Neuronal stem cell (in vitro differentiated cells): ENCODE measurements at regions not wholly inside any gene's neighbourhood (a gene's known extent, or its start where the extent isn't known, plus 50 kb on each side); places are given as distances from the start of the nearest gene placed in this dataset.

Experiments
- DNase-seq: peaks from one replicate; pipeline ENCODE4 v3.0.0-alpha.2; 2013; ENCODE audit warnings: low spot score
- H2AFZ ChIP-seq: one replicate; pipeline ENCODE4 v1.6.1; 2013; ENCODE audit warnings: mild to moderate bottlenecking, low read length, inconsistent platforms
- H2AK5ac ChIP-seq: 2 replicates; pipeline ENCODE4 v1.6.1; 2013; ENCODE audit warnings: low read depth, mild to moderate bottlenecking, inconsistent platforms, low read length, moderate library complexity, mixed read lengths
- H2BK120ac ChIP-seq: 2 replicates; pipeline ENCODE4 v1.6.1; 2013; ENCODE audit warnings: low read depth, mild to moderate bottlenecking, inconsistent platforms, low read length, moderate library complexity, mixed read lengths
- H2BK12ac ChIP-seq: one replicate; pipeline ENCODE4 v1.6.1; 2013; ENCODE audit warnings: low read length, inconsistent platforms
- H2BK15ac ChIP-seq: 2 replicates; pipeline ENCODE4 v1.6.1; 2013; ENCODE audit warnings: mild to moderate bottlenecking, low read length, inconsistent platforms, mixed read lengths
- H2BK5ac ChIP-seq: one replicate; pipeline ENCODE4 v1.6.1; 2013; ENCODE audit warnings: inconsistent platforms, mild to moderate bottlenecking, low read length, moderate library complexity
- H3K14ac ChIP-seq: one replicate; pipeline ENCODE4 v1.6.1; 2013; ENCODE audit warnings: low read length, inconsistent platforms
- H3K18ac ChIP-seq: 2 replicates; pipeline ENCODE4 v1.6.1; 2013; ENCODE audit warnings: low read length, inconsistent platforms
- H3K23ac ChIP-seq: 2 replicates; pipeline ENCODE4 v1.6.1; 2013; ENCODE audit warnings: low read depth, mild to moderate bottlenecking, mixed read lengths, low read length, inconsistent platforms; ENCODE audit not compliant: poor library complexity
- H3K27ac ChIP-seq: replicated peaks from 3 replicates; pipeline ENCODE4 v1.5.1; 2013; ENCODE audit warnings: low read length, inconsistent platforms
- H3K27me3 ChIP-seq, 3 experiments: 2 replicates each; pipeline ENCODE4 v1.6.1; 2013; ENCODE audit warnings: low read length in 3 of 3, mild to moderate bottlenecking in 2 of 3, inconsistent platforms in 1 of 3, low read depth in 1 of 3, mixed read lengths in 1 of 3, moderate library complexity in 1 of 3; ENCODE audit not compliant: control insufficient read depth in 3 of 3, insufficient read depth in 3 of 3
- H3K36me3 ChIP-seq, 2 donors: replicated peaks in 1 of 2; 2 replicates each; pipeline ENCODE4 v1.6.1; 2013; ENCODE audit warnings: low read length in 2 of 2; ENCODE audit not compliant: control insufficient read depth in 2 of 2, insufficient read depth in 2 of 2
- H3K4ac ChIP-seq: 2 replicates; pipeline ENCODE4 v1.6.1; 2013; ENCODE audit warnings: inconsistent platforms, mild to moderate bottlenecking, low read length, moderate library complexity
- H3K4me1 ChIP-seq, 2 donors: 1 replicate in 1 of 2; 2 replicates in 1 of 2; pipeline ENCODE4 v1.6.1; 2013; ENCODE audit warnings: low read length in 2 of 2, low read depth in 1 of 2; ENCODE audit not compliant: control insufficient read depth in 2 of 2, insufficient read depth in 1 of 2
- H3K4me2 ChIP-seq: one replicate; pipeline ENCODE4 v1.6.1; 2013; ENCODE audit warnings: mild to moderate bottlenecking, low read length, inconsistent platforms; ENCODE audit not compliant: insufficient read depth, poor library complexity, severe bottlenecking
- H3K4me3 ChIP-seq, 2 donors: 2 replicates each; pipeline ENCODE4 v1.5.1; 2013; ENCODE audit warnings: low read length in 2 of 2, mild to moderate bottlenecking in 2 of 2, inconsistent platforms in 1 of 2, moderate library complexity in 1 of 2
- H3K79me1 ChIP-seq: one replicate; pipeline ENCODE4 v1.6.1; 2013; ENCODE audit warnings: low read depth, mild to moderate bottlenecking, inconsistent platforms, low read length, moderate library complexity
- H3K9ac ChIP-seq: one replicate; pipeline ENCODE4 v1.6.1; 2013; ENCODE audit warnings: mild to moderate bottlenecking, low read depth, low read length, inconsistent platforms; ENCODE audit not compliant: poor library complexity
- H3K9me3 ChIP-seq, 2 donors: replicated peaks in 1 of 2; 2 replicates each; pipeline versions ENCODE3 to v1.6.1; 2013; ENCODE audit warnings: low read length in 2 of 2, mild to moderate bottlenecking in 2 of 2, inconsistent platforms in 1 of 2, low read depth in 1 of 2, mixed read lengths in 1 of 2, moderate library complexity in 1 of 2; ENCODE audit not compliant: control insufficient read depth in 2 of 2, insufficient read depth in 1 of 2
- H4K8ac ChIP-seq: one replicate; pipeline ENCODE4 v1.6.1; 2013; ENCODE audit warnings: low read depth, mild to moderate bottlenecking, inconsistent platforms, low read length, moderate library complexity
- H4K91ac ChIP-seq: one replicate; pipeline ENCODE4 v1.6.1; 2013; ENCODE audit warnings: low read length, low read depth, mild to moderate bottlenecking, inconsistent platforms; ENCODE audit not compliant: poor library complexity
- WGBS, 2 donors: extraction: QIAGEN DNeasy Blood & Tissue Kit; methylation state at CpG; one replicate each; pipeline ENCODE4 v1.1.7; 2013; ENCODE audit warnings: missing lambda C conversion rate in 2 of 2, mixed read lengths in 1 of 2; ENCODE audit not compliant: insufficient read length in 2 of 2, insufficient replicate concordance in 1 of 2; ENCODE audit errors: extremely low coverage in 2 of 2; 5-methylcytosine and 5-hydroxymethylcytosine counted together

- no peak overlapping the region for H4K8ac ChIP-seq
- H2AFZ ChIP-seq: no peak overlapping the region
- H4K91ac ChIP-seq: no peak overlapping the region
- no peak overlapping the region for H3K9ac ChIP-seq
- H2BK5ac ChIP-seq: no peak overlapping the region
- H3K4me2 ChIP-seq: no peak overlapping the region
- no peaks in the 10 kb centered on the region for H3K27me3 ChIP-seq
- DNase-seq: no peak
- no peak overlapping the region for H3K4me3 ChIP-seq
- H3K23ac ChIP-seq: no peak overlapping the region
- H3K18ac ChIP-seq: no peak overlapping the region
- no peaks in the 10 kb centered on the region for H3K79me1 ChIP-seq
- peaks cover 0 to 17% of the 10 kb centered on the region in 2 donors for H3K9me3 ChIP-seq
- no peak overlapping the region for H2BK12ac ChIP-seq
- no peak overlapping the region for H3K14ac ChIP-seq
- H2BK120ac ChIP-seq: no peak overlapping the region
- peaks cover 7 to 18% of the 10 kb centered on the region in 2 donors for H3K4me1 ChIP-seq
- H3K27ac ChIP-seq: no peak overlapping the region
- H3K36me3 ChIP-seq: no peaks in the 10 kb centered on the region
- no peak overlapping the region for H3K4ac ChIP-seq
- no peak overlapping the region for H2BK15ac ChIP-seq
- H2AK5ac ChIP-seq: no peak overlapping the region
Measured at GRCh38 chr2:226488034-226488433, 311.6 kb downstream of the IRS1 start.

GRCh38 chr2:226487573-226487972 lies 312.0 kb downstream of the IRS1 start:
- no CpG with 5 or more reads among the region's 3 CpGs for WGBS, 2 donors
- Histone ChIP-seq H2BK120ac (no peak overlapping the region), H3K23ac (no peak overlapping the region), H3K36me3 (no peaks in the 10 kb centered on the region), H3K4me1 (peaks cover 7 to 22% of the 10 kb centered on the region in 2 donors), H3K4me3 (no peak overlapping the region), H3K27ac (no peak overlapping the region), H4K91ac (no peak overlapping the region), H2AK5ac (no peak overlapping the region), H3K18ac (no peak overlapping the region), H3K14ac (no peak overlapping the region), H4K8ac (no peak overlapping the region), H3K4ac (no peak overlapping the region), H2AFZ (no peak overlapping the region), H3K9ac (no peak overlapping the region), H3K4me2 (no peak overlapping the region), H3K27me3 (no peaks in the 10 kb centered on the region), H2BK5ac (no peak overlapping the region), H3K9me3 (peaks cover 0 to 17% of the 10 kb centered on the region in 2 donors), H2BK12ac (no peak overlapping the region), H3K79me1 (no peaks in the 10 kb centered on the region), H2BK15ac (no peak overlapping the region)
- DNase-seq: no peak

DNA sequence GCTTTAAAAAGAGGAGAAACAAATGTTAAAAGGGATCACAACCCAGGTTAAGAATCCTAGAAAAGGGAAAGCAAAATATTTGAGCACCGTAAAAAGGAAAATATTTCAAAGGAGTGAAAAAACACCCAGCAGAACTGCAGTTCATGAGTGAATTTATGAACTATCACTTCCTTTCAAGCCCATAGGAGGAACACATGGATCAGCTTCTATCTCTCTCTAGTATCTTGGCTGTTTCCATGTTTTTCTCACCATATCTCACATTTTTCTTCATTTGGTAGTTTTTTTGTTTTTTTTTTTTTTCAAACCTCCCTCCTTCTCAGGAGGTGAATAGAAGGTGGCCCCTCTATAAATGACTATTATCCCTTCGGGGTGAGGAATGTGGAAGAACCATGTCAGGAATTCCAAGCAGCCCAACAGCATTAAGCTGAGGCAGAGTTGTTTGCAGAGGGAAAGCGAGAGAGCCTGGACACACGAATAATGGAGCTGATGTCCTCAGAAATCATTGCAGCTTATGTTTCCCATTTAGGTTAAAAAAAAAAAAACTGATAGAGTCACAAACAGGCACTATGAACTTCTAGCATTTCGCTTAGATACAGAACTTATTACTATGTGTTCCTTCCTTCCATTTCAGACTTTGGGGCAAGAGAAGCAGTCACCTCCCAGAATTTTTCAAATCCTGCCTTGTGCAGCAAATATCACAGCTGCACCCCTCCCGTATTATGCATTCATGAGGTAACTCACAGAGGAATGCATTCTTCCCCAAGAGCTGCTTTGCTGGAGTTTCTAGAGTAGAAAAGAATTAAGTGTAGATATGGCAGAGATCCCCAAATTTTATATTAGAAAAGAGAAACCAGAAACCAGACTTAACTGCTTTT lies 315.6 kb downstream of the IRS1 start:
- Histone ChIP-seq H4K8ac (no peak overlapping the region), H2BK15ac (no peak overlapping the region), H2BK120ac (no peak overlapping the region), H3K14ac (no peak overlapping the region), H2AK5ac (no peak overlapping the region), H3K79me1 (no peaks in the 10 kb centered on the region), H2AFZ (peak overlapping the region; percentile 59), H2BK12ac (no peak overlapping the region), H3K18ac (no peak overlapping the region), H3K4me1 (peaks cover 7 to 36% of the 10 kb centered on the region in 2 donors), H2BK5ac (no peak overlapping the region), H3K36me3 (no peaks in the 10 kb centered on the region), H3K27me3 (no peaks in the 10 kb centered on the region), H3K9me3 (peaks cover 0 to 3% of the 10 kb centered on the region in 2 donors), H3K4me2 (peak overlapping the region; percentile 23), H3K27ac (peak overlapping the region; percentile 93), H3K4me3 (no peak overlapping the region), H3K9ac (no peak overlapping the region), H3K23ac (no peak overlapping the region), H3K4ac (no peak overlapping the region), H4K91ac (no peak overlapping the region)
- no CpG with 5 or more reads among the region's 6 CpGs for WGBS, 2 donors
- DNase-seq: peak; percentile 74

- no peak overlapping the region for H3K14ac ChIP-seq
- no peaks in the 10 kb centered on the region for H3K9me3 ChIP-seq
Measured at GRCh38 chr2:226483143-226483542, 316.5 kb downstream of the IRS1 start.

More at GRCh38 chr2:226483143-226483542, 316.5 kb downstream of the IRS1 start:
- H3K36me3 ChIP-seq: no peaks in the 10 kb centered on the region
- no peak overlapping the region for H2AK5ac ChIP-seq
- H3K4me1 ChIP-seq: peaks cover 12 to 40% of the 10 kb centered on the region in 2 donors
- H3K4ac ChIP-seq: no peak overlapping the region
- no peak overlapping the region for H3K4me3 ChIP-seq
- no peak overlapping the region for H4K91ac ChIP-seq
- H4K8ac ChIP-seq: no peak overlapping the region
- no peaks in the 10 kb centered on the region for H3K79me1 ChIP-seq
- no peak overlapping the region for H3K23ac ChIP-seq
- no peak overlapping the region for H2BK15ac ChIP-seq
- no peak overlapping the region for H3K18ac ChIP-seq
- no peak overlapping the region for H2BK12ac ChIP-seq
- peak; percentile 21 for DNase-seq
- peak overlapping the region; percentile 93 for H3K27ac ChIP-seq
- no CpG with 5 or more reads among the region's 5 CpGs for WGBS, 2 donors
- H2AFZ ChIP-seq: peak overlapping the region; percentile 59
- H3K4me2 ChIP-seq: peak overlapping the region; percentile 31
- H2BK5ac ChIP-seq: no peak overlapping the region
- no peak overlapping the region for H2BK120ac ChIP-seq
- no peak overlapping the region for H3K9ac ChIP-seq
- no peaks in the 10 kb centered on the region for H3K27me3 ChIP-seq
